Heart left ventricle (tissue), 16 donors: ENCODE measurements at regions not wholly inside any gene's neighbourhood (a gene's known extent, or its start where the extent isn't known, plus 50 kb on each side); places are given as distances from the start of the nearest gene placed in this dataset.
"Not testable (repeated sequence)": the region's sequence is repeated elsewhere in the genome, so short reads cannot be mapped to it uniquely, and the experiment has no call there.

Experiments
- ATAC-seq, 4 donors: fragments of 200-7000 bp; cut with Tn5 transposase; one replicate each; pipeline ENCODE4 v1.9.1; 2020 to 2022; ENCODE audit warnings: moderate library complexity in 4 of 4, mild to moderate bottlenecking in 3 of 4, moderate number of reproducible peaks in 1 of 4
- DNase-seq, 5 donors: peaks; one replicate each; pipeline ENCODE4 v3.0.0-alpha.2; 2020
- H3K27ac ChIP-seq, 12 donors: fragments of 200-600 bp; sonication (generic) in 4 of 12; one replicate each; pipeline versions ENCODE4 v1.5.0 to v1.8.0; 2016 to 2022; ENCODE audit warnings: mild to moderate bottlenecking in 2 of 12
- H3K27me3 ChIP-seq, 9 donors: fragments of 200-600 bp; sonication (generic) in 2 of 9; one replicate each; pipeline versions ENCODE4 v1.5.1 to v1.8.0; 2016 to 2022; ENCODE audit warnings: mild to moderate bottlenecking in 3 of 9
- H3K36me3 ChIP-seq, 9 donors: fragments of 200-600 bp; sonication (generic) in 2 of 9; one replicate each; pipeline versions ENCODE4 v1.5.0 to v1.8.0; 2018 to 2022; ENCODE audit warnings: mild to moderate bottlenecking in 2 of 9
- H3K4me1 ChIP-seq, 12 donors: fragments of 200-600 bp; sonication (generic) in 4 of 12; one replicate each; pipeline versions ENCODE4 v1.5.0 to v1.8.0; 2016 to 2022; ENCODE audit warnings: mild to moderate bottlenecking in 3 of 12
- H3K4me3 ChIP-seq, 12 donors: fragments of 200-600 bp; sonication (generic) in 4 of 12; one replicate each; pipeline versions ENCODE4 v1.5.0 to v1.8.0; 2017 to 2022; ENCODE audit warnings: mild to moderate bottlenecking in 9 of 12, moderate library complexity in 4 of 12
- H3K9me3 ChIP-seq, 12 donors: fragments of 200-600 bp; sonication (generic) in 4 of 12; one replicate each; pipeline versions ENCODE4 v1.5.0 to v1.8.0; 2016 to 2022; ENCODE audit warnings: mild to moderate bottlenecking in 1 of 12
- CTCF ChIP-seq, 12 donors: fragments of 200-600 bp; sonication (generic) in 4 of 12; IDR thresholded peaks; one replicate each; pipeline versions ENCODE4 v1.5.0 to v1.8.0; 2018 to 2022; ENCODE audit warnings: antibody characterized with exemption in 12 of 12, mild to moderate bottlenecking in 5 of 12
- POLR2A ChIP-seq, 2 donors: fragments of 450-650 bp; IDR thresholded peaks; one replicate each; pipeline ENCODE4 v1.6.1; 2017; ENCODE audit warnings: antibody characterized with exemption in 2 of 2, mild to moderate bottlenecking in 2 of 2, moderate library complexity in 2 of 2
- WGBS, 4 donors: extraction: QIAGEN DNeasy Blood & Tissue Kit in 2 of 4; methylation state at CpG; one replicate each; pipeline versions ENCODE4 v1.1.5 to v1.1.7; 2013 to 2018; 5-methylcytosine and 5-hydroxymethylcytosine counted together
- intact Hi-C, 10 donors: fragments of 100-400 bp; cut with DNase I; formaldehyde crosslinking; loops; one replicate each; pipeline versions ENCODE4 v1.11.1 to v1.14.2; 2022
- donor health status: ischemic (EF 13 %, LVEDD 7.1; RV severe dilation, severe dysfunction).
- donor health status: healthy with polysubstance abuse.
- donor health status: DM: no; HTN: yes; CAD: no.
- donor health status: DM: no; HTN: no; CAD: no.
- donor health status: ischemic (EF 25% LVEDD 6.9; RV normal size, moderate dysfunction).
- donor health status: ischemic (EF 25% LVEDD 5.7; RV mildly dilated, moderate dysfunction).
- donor health status: healthy.
- donor health status: DM: yes; HTN: yes; CAD: no.
- donor health status: ischemic (EF 35%, LVEDD 5.7; RV mildly dilated, moderate dysfunction).
- donor health status: nonischemic (EF 11% LVEDD 7.7; RV severe dilation, severe dysfunction).
- donor health status: DM: yes; HTN: yes; CAD: no.
- donor health status: PGD.
- donor health status: ischemic (EF 29% LVEDD 5.4; RV normal size, mild dysfunction).
- donor health status: nonischemic (EF 23%, LVEDD 6.1; RV moderate dilation, normal function).

DNA sequence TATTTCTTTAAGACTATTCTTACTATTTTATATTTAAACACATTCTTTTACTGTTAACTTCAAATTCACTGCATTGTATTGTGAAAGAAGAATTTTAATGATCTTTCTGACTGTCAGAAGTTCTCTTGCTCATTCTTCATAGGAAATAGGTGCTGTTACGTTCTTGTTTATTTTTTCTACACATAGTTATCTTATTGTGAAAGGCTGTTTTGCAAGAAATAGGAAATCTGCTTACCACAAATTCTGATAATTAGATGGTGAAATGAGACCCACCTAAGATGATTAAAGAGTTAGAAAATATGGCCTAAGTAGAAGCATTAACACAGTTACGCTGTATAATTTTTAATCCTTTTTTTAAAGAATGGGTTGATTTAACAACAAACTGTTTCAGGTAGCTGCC lies 316.1 kb upstream of the ZFP42 start:
- no peak overlapping the region for H3K4me3 ChIP-seq
- no peak overlapping the region for H3K27ac ChIP-seq
- no peaks in the 10 kb centered on the region for H3K36me3 ChIP-seq
- intact Hi-C loops = no loop called here
- no peaks in the 10 kb centered on the region for H3K27me3 ChIP-seq
- peaks cover 0 to 3% (median 0%) of the 10 kb centered on the region in 12 donors for H3K9me3 ChIP-seq
- 82 to 87% (median 85%) methylated on average over 2 of the region's 2 CpGs for WGBS, 4 donors
- H3K4me1 ChIP-seq = no peaks in the 10 kb centered on the region
- no peak for TF ChIP-seq POLR2A (IDR thresholded peaks at IDR 0.05)
- no peak for DNase-seq
- ATAC-seq = no peak

DNA sequence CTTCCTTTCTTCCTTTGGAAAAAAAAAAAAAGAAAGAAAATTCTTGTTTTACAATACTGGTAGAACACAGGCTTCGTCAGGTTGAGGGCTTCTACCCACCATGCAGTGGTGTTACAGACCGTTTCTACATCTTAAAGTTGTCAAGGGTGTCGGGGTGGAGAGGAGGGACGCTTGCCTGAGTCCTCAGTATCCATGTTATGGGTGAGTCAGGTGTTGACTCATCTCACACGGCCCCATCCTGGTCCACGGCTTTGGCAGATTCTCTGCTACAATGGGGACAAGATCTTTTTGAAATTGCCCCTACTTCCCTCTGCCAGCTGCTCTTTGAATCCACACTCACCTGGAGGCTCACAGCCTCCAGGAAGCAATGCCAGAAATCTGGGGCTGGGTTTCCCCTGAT lies 310.3 kb upstream of the ZFP42 start:
- Histone ChIP-seq H3K4me1 (no peaks in the 10 kb centered on the region), H3K4me3 (no peak overlapping the region), H3K9me3 (no peaks in the 10 kb centered on the region), H3K27ac (no peak overlapping the region), H3K27me3 (peaks cover 0 to 7% (median 0%) of the 10 kb centered on the region in 9 donors), H3K36me3 (no peaks in the 10 kb centered on the region)
- DNase-seq (no peak), ATAC-seq (no peak)
- intact Hi-C loops = no loop called here
- TF ChIP-seq CTCF (IDR thresholded peaks at IDR 0.05) (no peak), POLR2A (IDR thresholded peaks at IDR 0.05) (no peak)
- 71 to 80% (median 77%) methylated on average over 6 of the region's 6 CpGs for WGBS, 4 donors

DNA sequence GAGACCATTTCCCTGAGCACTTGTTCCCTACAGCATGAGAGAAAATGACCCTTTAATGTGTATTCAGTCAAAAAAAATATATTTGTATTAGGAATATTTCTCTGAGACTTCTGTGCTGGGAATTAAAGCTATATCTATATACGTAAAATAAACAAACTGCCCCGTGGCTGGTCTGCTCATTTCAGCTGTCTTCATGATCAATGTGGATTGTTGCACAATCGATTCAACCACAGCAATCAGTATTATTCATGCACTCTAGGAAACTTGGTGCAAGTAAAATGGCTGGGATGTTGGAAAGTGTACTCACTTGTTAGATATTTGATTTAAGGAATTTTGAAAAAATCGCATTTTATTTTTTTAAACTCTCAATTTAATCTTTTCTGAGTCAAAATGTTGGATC lies 307.9 kb upstream of the ZFP42 start:
- no peak for TF ChIP-seq CTCF (IDR thresholded peaks at IDR 0.05)
- TF ChIP-seq POLR2A (IDR thresholded peaks at IDR 0.05) = no peak
- no peak for ATAC-seq

DNA sequence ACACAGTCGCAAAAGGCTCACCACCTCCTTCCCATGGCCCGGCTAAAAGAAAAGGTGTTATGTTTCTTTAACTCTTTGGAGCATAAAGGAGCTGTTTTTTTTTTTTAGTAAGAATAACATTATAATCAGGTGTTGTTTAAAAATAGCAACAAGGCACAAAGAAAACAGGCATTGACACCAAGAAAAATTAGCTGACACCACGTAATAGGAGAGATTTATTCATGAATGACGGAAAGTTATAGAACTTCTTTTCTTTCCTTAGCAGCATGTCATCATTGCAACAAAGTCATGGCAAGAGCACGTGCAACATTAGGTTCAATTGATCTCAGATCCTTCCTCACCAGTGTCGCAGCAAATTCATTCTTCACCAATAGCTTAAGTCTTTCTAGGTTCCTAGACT lies 302.9 kb upstream of the ZFP42 start:
- intact Hi-C loops = no loop called here
- TF ChIP-seq POLR2A (IDR thresholded peaks at IDR 0.05) (no peak), CTCF (IDR thresholded peaks at IDR 0.05) (no peak)
- WGBS, 4 donors = 66 to 74% (median 70%) methylated on average over 6 of the region's 6 CpGs
- no peak for ATAC-seq
- no peaks in the 10 kb centered on the region for H3K36me3 ChIP-seq
- no peaks in the 10 kb centered on the region for H3K4me1 ChIP-seq
- peaks cover 0 to 1% (median 0%) of the 10 kb centered on the region in 9 donors for H3K27me3 ChIP-seq
- no peak overlapping the region for H3K27ac ChIP-seq
- H3K4me3 ChIP-seq = no peak overlapping the region
- DNase-seq = no peak
- H3K9me3 ChIP-seq = no peaks in the 10 kb centered on the region

More for the DNA sequence above, 307.9 kb upstream of the ZFP42 start:
- Histone ChIP-seq H3K36me3 (no peaks in the 10 kb centered on the region), H3K4me1 (no peaks in the 10 kb centered on the region), H3K27ac (no peak overlapping the region), H3K9me3 (no peaks in the 10 kb centered on the region), H3K4me3 (no peak overlapping the region), H3K27me3 (peaks cover 0 to 7% (median 0%) of the 10 kb centered on the region in 9 donors)
- no peak for DNase-seq
- WGBS, 4 donors = 70 to 86% (median 73%) methylated on average over 4 of the region's 4 CpGs
- intact Hi-C loops = no loop called here

DNA sequence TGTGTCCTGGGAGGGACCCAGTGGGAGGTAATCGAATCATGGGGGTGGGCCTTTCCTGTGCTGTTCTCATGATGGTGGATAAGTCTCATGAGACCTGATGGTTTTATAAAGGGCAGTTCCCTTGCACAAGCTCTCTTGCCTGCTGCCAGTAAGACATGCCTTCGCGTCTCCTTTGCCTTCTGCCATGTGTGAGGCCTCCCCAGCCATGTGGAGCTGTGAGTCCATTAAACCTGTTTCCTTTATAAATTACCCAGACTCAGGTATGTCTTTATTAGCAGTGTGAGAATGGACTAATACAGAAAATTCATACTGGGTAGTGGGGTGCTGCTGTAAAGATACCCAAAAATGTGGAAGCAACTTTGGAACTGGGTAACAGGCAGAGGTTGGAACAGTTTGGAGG lies 300.0 kb upstream of the ZFP42 start:
- intact Hi-C loops, H3K4me3 ChIP-seq, H3K36me3 ChIP-seq, DNase-seq, H3K9me3 ChIP-seq, H3K27me3 ChIP-seq, ATAC-seq, H3K4me1 ChIP-seq, H3K27ac ChIP-seq: not testable (repeated sequence)
- WGBS, 4 donors = 86 to 93% (median 89%) methylated on average over 3 of the region's 3 CpGs
